Ovary (tissue), 7 donors: ENCODE measurements at regions not wholly inside any gene's neighbourhood (a gene's known extent, or its start where the extent isn't known, plus 50 kb on each side); places are given as distances from the start of the nearest gene placed in this dataset.

ENCODE experiments used
- DNase-seq, 5 donors: peaks; one replicate each; pipeline ENCODE4 v3.0.0-alpha.2; 2019 to 2020
- H3K27ac ChIP-seq, 2 donors: fragments of 200-600 bp; one replicate each; pipeline versions ENCODE4 v1.5.1 to v1.8.0; 2019 to 2022
- H3K27me3 ChIP-seq: fragments of 200-600 bp; one replicate; pipeline ENCODE4 v1.8.0; 2022
- H3K36me3 ChIP-seq: fragments of 200-600 bp; sonication (generic); one replicate; pipeline ENCODE4 v1.5.1; 2019
- H3K4me1 ChIP-seq: one replicate; pipeline ENCODE4 v1.8.1; 2013; ENCODE audit warnings: mild to moderate bottlenecking, moderate library complexity; ENCODE audit not compliant: insufficient read depth
- H3K4me3 ChIP-seq: fragments of 200-600 bp; sonication (generic); one replicate; pipeline ENCODE4 v1.5.1; 2017
- H3K9me3 ChIP-seq, 2 donors: fragments of 200-600 bp in 1 of 2; sonication (generic) in 1 of 2; one replicate each; pipeline versions ENCODE4 v1.5.1 to v1.8.1; 2013 to 2019; ENCODE audit warnings: mild to moderate bottlenecking in 1 of 2, moderate library complexity in 1 of 2
- CTCF ChIP-seq, 3 donors: fragments of 450-650 bp in 2 of 3; fragments of 200-600 bp in 1 of 3; IDR thresholded peaks; one replicate each; pipeline versions ENCODE4 v1.5.1 to v1.8.0; 2016 to 2022; ENCODE audit warnings: antibody characterized with exemption in 3 of 3, mild to moderate bottlenecking in 1 of 3
- EP300 ChIP-seq: sonication (generic); formaldehyde crosslinking; IDR thresholded peaks from one replicate; pipeline ENCODE4 v1.6.1; 2017; ENCODE audit warnings: antibody characterized with exemption
- POLR2A ChIP-seq: fragments of 450-650 bp; IDR thresholded peaks from one replicate; pipeline ENCODE4 v1.6.1; 2017; ENCODE audit warnings: antibody characterized with exemption, mild to moderate bottlenecking, moderate library complexity
- WGBS, 3 donors: extraction: QIAGEN DNeasy Blood & Tissue Kit in 1 of 3; methylation state at CpG; one replicate each; pipeline versions ENCODE4 v1.1.5 to v1.1.7; 2013 to 2017; 5-methylcytosine and 5-hydroxymethylcytosine counted together
- intact Hi-C, 4 donors: fragments of 100-400 bp; cut with DNase I; formaldehyde crosslinking; loops; one replicate each; pipeline versions ENCODE4 v1.11.0 to v1.15.1; 2022 to 2023
- donor health status: DM: no; HTN: no; CAD: no; lungs with moderate emphysema.
- donor health status: DM: no; HTN: no; CAD: no.
- donor health status: Bipolar disorder and iron deficiency.
- donor health status: DM: no; HTN: no; CAD: no.
- donor health status: DM: yes; HTN: yes; CAD: no.

GRCh38 chr2:65737452-65738011, 305.1 kb upstream of the SPRED2 start:
- Histone ChIP-seq H3K9me3 (no peaks in the 10 kb centered on the region), H3K27me3 (no peaks in the 10 kb centered on the region), H3K4me3 (no peak overlapping the region), H3K4me1 (no peaks in the 10 kb centered on the region), H3K27ac (no peak overlapping the region), H3K36me3 (no peaks in the 10 kb centered on the region)
- intact Hi-C loops: no loop called here
- DNase-seq: no peak
- WGBS, 3 donors: 64 to 85% (median 77%) methylated on average over 4 of the region's 4 CpGs
- TF ChIP-seq CTCF (IDR thresholded peaks at IDR 0.05): no peak
- no peak for TF ChIP-seq POLR2A
- TF ChIP-seq EP300: no peak

GRCh38 chr2:65731476-65731875, 299.1 kb upstream of the SPRED2 start:
- DNase-seq: no peak
- TF ChIP-seq CTCF (IDR thresholded peaks at IDR 0.05) (no peak), POLR2A (no peak), EP300 (no peak)
- 87 to 88% (median 87%) methylated on average over 12 of the region's 12 CpGs for WGBS, 3 donors
- Histone ChIP-seq H3K4me3 (no peak overlapping the region), H3K9me3 (no peaks in the 10 kb centered on the region), H3K27me3 (no peaks in the 10 kb centered on the region), H3K36me3 (no peaks in the 10 kb centered on the region), H3K4me1 (no peaks in the 10 kb centered on the region), H3K27ac (no peak overlapping the region)
- intact Hi-C loops: no loop called here

- intact Hi-C loops: no loop called here
- no peak overlapping the region for H3K27ac ChIP-seq
- no peaks in the 10 kb centered on the region for H3K4me1 ChIP-seq
- H3K4me3 ChIP-seq: no peak overlapping the region
- H3K27me3 ChIP-seq: no peaks in the 10 kb centered on the region
- H3K9me3 ChIP-seq: no peaks in the 10 kb centered on the region
- WGBS, 3 donors: 64 to 97% (median 76%) methylated on average over 3 of the region's 3 CpGs
- DNase-seq: no peak
- TF ChIP-seq CTCF (IDR thresholded peaks at IDR 0.05) (no peak), EP300 (no peak), POLR2A (no peak)
- H3K36me3 ChIP-seq: no peaks in the 10 kb centered on the region
These were observed 297.8 kb upstream of the SPRED2 start for GRCh38 chr2:65730186-65730585.

GRCh38 chr2:65729246-65729645, 296.8 kb upstream of the SPRED2 start:
- intact Hi-C loops: loop anchor here in 2 of 4 donors (10.0 kb wide), 3 partner anchors 696 to 846 kb away; partner anchors contain the start of gene MEIS1 (in 1 of the 2)
- Histone ChIP-seq H3K36me3 (no peaks in the 10 kb centered on the region), H3K4me3 (no peak overlapping the region), H3K27ac (no peak overlapping the region), H3K27me3 (no peaks in the 10 kb centered on the region), H3K9me3 (no peaks in the 10 kb centered on the region), H3K4me1 (no peaks in the 10 kb centered on the region)
- DNase-seq: no peak
- 76 to 83% (median 78%) methylated on average over 5 of the region's 5 CpGs for WGBS, 3 donors
- TF ChIP-seq CTCF (IDR thresholded peaks at IDR 0.05) (no peak), EP300 (no peak), POLR2A (no peak)
